GM21423 (cell line): ENCODE measurements at regions not wholly inside any gene's neighbourhood (a gene's known extent, or its start where the extent isn't known, plus 50 kb on each side); places are given as distances from the start of the nearest gene placed in this dataset.
"Not testable (repeated sequence)": the region's sequence is repeated elsewhere in the genome, so short reads cannot be mapped to it uniquely, and the experiment has no call there.

Source experiments
- ATAC-seq: cut with Tn5 transposase; IDR thresholded peaks from one replicate; pipeline ENCODE4 v1.9.1; 2021; ENCODE audit warnings: mild to moderate bottlenecking, moderate library complexity; ENCODE audit not compliant: unreplicated experiment

DNA sequence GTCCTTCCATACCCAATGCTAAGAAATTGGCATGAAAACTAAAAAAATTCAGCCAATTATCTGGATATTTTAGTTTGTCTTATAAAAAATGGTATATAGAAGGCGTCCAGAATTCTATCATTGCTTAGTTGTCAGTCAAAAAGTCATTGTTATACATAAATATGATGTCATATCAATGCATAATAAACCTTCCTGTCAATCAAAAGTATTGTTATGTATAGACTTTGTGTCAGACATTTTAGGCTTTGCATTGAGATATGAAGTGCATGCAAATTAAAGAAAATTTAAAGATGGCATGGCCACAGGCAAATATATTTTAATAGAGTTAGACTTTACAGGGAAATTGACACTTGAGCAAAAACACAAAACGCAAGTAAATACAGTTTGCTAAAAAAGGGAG lies 173.4 kb upstream of the FANCL start:
- no peak for ATAC-seq

DNA sequence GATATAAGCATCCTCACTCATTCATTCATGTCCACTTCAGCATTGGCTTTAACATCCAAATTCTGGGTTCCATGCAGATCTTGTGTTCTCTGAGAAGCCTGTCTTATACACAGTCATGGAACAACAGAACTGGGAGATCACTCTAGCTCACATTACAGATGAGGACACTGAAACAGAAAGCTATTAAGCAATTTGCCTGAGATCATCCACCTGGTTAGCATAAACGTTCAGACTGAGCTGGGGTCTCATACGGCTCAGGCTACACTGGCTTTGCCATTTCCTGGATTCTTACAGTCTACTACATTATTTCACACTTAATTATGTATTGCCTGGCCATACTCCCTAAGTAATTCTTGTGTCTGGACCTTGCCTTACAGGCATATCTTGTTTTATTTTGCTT lies 169.4 kb upstream of the FANCL start:
- ATAC-seq = no peak

DNA sequence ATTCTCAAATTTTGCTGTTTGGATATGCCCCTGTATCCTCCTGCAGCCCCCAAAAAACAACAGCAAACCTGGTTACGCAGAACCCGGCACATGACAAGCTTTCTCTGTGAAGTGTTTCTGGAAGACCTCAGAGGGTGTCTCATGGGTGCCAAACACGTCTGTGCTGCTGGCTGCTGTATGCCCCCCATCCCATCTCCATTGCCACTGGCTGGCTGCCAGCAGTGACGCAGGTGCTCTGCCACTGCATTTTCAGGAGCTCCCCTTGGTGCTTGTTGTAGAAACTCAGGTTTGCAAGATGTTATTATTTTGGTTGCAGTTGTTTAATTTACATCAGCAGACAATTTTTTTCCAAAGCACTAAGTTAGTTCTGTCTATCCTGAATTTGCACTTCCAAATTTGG lies 166.4 kb upstream of the FANCL start:
- ATAC-seq = no peak

DNA sequence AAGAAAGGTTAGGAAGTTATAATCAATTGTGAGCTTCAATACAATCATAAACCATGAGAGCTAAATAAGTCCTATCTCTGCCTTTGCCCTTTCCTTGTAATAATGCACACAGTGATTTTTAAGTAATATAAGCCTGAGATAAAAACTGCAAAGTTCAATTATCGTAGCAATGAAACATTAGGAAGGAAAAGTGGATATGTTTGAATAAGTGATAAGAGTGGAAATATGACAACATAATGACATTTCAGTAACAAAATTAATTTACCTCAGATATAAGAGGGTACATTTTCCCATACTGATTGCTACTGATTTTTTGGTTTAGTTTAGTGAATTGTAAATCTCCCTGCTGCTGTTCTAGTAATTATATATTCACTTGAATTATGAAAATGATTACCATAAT lies 164.2 kb upstream of the FANCL start:
- ATAC-seq = no peak

DNA sequence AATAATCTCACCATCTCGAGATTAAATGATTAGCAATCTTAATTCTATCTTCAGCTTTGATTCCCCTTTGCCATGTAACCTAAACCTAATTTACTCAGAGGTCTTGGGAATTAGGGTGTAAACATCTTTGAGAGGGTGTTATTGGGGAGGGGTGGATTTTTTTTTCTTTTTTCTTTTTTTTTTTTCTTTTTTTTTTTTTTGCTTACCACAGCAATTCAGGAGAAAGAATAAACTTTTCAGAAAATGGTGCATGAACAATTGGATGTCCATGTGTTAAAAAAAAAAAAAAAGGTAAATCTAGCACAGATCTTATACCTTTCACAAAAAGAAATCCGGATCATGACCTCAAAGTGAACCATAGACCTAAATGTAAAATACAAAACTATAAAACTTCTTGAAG lies 160.8 kb upstream of the FANCL start:
- ATAC-seq = no peak

DNA sequence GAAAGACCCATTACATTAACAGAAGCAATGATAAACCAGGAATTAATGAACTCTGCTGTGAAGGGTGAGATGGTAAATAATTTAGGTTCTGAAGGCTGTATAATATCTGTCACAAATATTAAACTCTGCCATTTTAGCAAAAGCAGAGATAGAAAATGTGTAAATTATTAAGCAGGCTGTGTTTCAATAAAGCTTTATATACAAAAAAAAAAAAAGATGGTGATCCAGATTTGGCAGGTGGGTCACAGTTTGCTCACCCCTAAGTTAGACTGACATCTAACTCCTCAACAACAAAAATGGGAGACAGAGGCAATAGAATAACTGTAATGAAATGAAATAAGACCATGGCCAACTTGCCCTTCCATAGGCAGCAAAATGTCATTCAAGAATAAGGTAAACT lies 157.3 kb upstream of the FANCL start:
- no peak for ATAC-seq

DNA sequence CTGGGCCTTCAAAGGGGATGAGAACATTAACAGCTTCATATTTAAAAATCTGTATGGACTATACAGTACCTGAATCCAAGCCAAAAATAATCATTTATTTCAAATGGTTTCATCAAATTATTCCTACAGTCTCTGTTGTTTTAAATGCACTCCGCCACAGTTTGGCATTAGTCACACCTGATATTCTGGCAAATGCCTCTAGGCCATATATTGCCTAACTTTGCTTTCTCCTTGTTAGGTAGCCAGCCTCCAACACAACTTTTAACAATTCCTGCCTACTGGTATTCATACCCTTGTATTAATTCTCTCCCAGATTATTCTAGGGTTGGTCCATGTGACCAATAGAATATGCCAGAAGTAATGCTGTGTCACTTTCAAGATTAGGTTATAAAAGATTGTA lies 146.6 kb upstream of the FANCL start:
- ATAC-seq = no peak

DNA sequence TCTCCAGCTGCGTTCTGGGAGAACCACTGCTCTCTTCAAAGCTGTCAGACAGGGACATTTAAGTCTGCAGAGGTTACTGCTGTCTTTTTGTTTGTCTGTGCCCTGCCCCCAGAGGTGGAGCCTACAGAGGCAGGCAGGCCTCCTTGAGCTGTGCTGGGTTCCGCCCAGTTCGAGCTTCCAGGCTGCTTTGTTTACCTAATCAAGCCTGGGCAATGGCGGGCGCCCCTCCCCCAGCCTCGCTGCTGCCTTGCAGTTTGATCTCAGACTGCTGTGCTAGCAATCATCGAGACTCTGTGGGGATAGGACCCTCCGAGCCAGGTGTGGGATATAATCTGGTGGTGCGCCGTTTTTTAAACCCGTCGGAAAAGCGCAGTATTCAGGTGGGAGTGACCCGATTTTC lies 145.8 kb upstream of the FANCL start:
- ATAC-seq = not testable (repeated sequence)

DNA sequence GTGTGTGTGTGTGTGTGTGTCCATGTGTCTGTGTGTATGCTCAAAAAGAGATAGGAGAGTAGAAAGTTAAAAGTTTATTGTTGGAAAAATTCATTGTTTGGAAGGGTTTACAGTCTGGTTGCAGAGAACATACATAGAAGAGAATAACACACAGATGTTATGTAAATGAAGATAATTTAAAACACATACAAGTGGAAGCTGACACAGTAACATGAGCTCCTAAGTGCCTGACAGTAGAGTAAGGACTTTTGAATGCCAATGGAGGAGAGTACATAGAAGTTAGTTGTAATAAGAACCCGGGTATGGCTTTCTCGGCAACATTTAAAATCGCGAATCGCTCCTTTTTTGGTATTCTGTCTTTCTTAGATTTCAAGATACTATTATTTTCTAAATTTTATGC lies 137.0 kb upstream of the FANCL start:
- no peak for ATAC-seq

DNA sequence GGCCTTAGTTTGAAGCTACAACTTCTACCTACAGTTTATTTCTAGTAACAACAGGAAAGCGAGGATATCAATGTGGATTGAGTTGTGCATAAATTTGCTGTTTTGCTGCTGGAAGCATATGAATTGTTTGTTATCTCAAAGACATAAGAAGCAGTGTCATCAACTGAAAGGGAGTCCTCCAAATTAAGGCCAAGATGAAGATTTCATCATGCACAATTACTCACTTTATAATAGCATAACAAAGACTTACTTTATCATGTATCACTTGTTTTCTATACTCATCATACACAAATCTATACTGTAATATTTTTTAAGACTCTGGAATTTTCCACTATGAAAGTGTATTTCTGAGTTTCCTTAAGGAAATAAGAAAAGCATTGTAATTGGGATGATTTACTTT lies 136.1 kb upstream of the FANCL start:
- no peak for ATAC-seq

DNA sequence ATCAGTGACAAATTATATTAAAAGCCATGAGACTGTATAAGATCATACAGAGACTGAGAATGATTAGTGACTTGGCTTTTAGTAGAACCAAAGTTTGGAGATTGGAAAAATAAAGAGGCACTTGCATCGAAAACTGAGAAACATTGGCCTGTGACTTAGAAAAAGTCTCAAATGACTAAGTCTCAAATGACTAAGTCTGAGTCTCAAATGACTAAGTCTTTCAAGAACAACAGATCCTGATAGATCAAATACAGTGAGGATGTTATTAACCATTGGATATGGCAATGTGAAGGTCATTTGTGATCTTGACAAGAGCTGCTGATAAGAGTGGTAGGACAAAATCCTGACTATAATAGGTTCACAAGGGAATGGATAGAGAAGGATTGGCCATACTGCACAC lies 135.5 kb upstream of the FANCL start:
- no peak for ATAC-seq

DNA sequence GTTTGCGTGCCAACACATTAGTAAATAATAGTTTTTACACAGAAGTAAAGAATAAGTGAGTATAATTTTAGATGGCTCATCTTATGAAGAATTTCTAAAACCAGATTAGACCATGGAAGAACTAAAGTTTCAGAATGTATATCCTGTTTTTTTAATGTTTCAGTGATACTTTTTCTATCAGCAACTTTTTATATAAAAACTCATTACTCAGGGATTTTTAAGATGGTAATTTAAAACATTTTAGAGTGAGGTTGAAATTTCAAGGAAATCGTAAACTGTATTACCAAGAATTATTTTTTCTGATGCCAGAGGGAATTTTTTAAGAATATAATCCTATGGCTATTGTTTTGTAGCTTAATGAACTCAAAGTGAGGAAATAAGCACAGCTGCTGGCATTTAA lies 128.5 kb upstream of the FANCL start:
- ATAC-seq = no peak

DNA sequence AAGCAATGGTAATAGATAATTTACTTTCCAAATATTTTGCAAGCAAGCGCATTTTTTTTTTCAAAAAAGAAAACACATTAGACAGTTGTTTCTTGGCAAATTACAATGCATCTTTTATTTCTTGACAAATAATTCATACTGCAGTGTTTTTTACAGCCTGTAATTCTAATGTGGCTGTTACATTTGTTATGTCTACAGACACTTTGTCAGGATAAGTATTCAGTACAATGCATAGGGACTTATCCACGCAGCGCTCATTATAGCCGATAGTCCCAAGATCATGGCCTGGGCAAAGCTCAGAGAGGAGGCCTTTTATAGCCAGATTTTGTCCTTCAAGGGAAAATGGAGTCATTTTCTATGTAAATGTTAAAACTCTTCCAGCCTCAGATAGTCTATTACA lies 123.0 kb upstream of the FANCL start:
- no peak for ATAC-seq

DNA sequence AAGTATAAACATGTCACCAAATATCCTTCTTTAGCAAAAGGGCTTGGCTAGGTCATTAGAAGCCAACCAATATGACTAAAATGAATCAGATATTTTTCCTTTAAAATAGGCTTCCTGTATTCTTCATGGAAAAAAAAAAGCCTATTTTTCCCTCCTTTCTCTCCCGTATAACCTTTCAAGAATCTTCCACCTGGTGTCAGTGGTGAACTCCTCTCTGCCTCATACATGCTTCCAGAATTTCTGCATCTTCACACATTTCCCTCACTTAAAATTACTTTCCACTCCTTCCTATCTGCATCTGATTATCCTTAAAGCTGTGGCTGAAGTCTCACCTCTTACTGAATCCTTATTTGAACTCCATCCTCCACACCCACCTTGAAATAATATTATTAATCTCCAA lies 116.9 kb upstream of the FANCL start:
- ATAC-seq = no peak

DNA sequence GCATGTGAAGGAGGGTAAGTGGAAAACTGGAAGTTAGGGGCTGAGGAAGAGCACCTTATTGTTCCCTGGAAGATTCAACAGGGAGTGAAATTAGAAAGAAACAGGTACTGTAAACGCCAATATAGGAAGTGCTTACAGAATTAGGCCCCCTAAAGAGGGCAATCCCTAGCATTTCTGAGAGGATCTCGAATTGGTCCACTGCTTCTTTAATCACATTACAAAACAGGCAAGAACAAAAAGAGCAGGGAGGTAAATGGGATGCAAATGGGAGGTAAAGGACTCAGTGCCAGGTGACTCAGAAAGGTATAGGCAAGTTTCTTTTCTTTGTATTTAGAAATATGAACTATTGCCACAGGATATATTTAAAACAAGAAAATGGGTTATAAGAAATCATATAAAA lies 116.4 kb upstream of the FANCL start:
- no peak for ATAC-seq

DNA sequence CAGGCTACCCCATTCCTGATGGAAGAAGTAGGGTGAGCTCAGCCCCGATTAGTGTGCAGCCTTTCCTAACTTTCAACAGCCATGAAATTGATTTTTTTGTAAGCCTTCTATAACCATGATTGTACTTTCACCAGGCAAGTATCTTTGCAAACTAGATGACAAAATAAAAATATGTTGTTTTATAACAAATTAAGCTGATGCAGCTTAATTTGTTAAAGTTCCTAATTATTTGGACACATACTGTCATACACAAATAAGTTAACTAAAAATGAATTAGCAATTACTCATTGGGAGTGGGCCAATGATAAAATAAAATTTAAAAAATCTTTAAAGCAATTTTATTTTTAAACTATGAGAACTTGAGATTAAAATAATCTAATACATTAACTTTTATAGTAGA lies 113.1 kb upstream of the FANCL start:
- no peak for ATAC-seq

DNA sequence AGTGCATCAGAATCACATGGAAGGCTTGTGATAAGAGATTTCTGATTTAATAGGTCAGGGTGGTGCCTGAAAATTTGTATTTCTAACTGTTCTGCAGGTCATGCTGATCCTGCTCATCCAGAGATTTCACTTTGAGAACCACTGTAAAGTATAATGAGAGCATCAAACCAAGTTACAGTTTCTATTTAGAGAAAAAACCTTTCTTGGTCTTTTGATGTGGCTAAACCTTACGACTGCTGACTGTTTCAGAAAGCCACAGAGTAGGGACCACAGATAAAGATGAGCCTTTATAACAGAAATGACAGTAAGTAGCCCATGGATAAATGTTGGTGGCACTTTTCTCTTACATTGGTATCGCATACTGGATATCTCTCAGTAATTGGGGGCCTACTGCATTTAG lies 109.4 kb upstream of the FANCL start:
- ATAC-seq = peak; percentile 74

DNA sequence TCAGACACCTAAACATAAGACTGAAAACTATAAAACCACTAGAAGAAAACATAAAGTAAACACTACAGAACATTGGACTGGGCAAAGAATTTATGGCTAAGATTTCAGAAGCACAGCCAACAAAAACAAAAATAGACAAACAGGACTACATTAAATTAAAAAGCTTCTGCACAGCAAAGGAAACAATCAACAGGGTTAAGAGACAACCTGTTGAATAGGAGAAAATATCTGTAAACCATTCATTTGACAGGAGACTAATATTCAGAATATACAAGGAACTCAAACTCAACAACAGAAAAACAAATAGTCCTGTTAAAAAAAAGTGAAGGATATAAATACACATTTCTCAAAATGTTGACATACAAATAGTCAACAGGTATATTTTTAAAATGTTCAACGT lies 106.7 kb upstream of the FANCL start:
- ATAC-seq = no peak

DNA sequence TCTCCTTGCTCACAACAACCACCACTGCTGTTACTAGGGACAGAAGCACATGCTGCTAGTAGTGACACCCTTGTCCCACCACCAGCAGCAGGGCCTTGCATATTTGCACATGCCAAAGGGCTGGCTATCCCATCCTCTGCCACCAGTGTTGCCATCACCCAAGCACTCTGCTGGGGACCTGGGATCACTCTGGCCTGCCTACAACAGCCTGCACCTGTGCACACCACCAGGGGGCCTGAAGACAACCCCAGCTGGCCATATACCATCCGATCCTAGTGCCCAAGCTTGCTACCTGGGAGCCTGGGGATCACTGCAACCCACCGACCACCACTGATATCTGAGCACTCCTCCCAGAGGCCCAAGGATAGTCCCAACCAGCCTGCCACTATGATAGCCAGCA lies 99.9 kb upstream of the FANCL start:
- no peak for ATAC-seq

DNA sequence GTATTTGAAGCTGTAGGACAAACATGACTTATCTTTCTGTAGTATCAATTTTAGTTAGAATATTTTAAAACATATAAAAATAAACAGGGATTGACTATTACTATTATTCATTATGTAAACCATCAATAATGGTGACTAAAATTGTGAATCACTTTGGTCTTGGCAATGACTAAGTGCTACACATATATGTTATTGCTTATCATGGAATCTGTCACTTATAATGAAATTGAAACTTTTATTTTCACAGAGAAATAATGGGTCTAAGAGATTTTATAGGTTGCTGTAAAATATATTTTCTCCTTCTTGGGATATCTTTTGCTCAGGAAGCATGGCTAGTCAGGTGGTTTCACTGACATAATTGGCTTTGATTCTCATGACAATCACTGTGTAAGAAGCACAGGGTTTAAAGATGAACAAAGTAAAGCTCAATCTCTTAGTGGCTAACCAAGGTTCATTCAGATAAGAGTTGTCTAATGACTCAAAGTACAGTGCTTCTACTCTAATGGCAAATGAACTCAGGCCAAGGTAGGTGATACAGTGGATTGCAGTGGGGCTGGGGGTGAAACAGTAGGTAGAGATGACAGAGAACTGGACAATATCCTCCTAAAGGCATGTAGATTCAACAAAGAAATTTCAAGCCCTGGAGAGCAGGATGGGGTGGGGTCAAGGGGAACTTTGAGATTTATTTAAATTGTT lies 98.6 kb upstream of the FANCL start:
- no peak for ATAC-seq

DNA sequence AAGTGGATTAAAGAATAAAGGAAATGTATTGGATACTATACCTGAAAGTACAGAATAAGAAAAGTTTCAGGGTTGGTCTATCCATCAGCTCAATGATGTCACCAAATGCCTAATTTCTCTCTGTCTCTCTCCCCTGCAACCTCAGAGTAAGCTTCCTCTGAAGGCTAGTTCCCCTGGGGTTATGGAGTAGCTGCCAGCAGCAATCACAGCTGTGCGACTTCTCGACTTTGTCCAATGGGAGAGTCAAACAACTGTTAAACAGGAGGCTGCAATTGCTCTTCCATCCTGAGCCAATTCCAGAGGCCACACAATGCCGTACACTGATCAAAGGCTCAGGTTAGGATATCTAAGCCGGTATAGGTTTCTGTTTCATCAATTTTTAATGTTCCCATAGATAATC lies 95.3 kb upstream of the FANCL start:
- ATAC-seq = no peak

DNA sequence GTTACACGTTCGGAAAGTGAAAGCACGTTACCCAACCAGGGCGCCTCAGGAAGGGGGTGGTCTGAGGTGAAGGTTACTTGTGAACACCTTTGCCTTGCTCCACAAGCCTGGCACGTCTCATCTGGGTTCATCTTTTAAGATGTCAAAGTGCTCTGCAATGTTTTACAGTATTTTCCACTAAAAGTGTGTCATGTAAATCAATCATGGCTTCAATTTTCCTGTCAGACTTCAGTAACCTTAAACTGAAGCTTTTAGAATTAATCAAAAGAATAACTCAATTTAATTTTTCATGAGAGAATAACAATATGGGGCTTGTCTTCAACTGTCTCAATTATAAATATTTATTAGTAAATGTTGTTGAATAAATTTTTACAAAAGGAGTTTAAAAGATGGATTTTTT lies 93.3 kb upstream of the FANCL start:
- ATAC-seq = no peak

DNA sequence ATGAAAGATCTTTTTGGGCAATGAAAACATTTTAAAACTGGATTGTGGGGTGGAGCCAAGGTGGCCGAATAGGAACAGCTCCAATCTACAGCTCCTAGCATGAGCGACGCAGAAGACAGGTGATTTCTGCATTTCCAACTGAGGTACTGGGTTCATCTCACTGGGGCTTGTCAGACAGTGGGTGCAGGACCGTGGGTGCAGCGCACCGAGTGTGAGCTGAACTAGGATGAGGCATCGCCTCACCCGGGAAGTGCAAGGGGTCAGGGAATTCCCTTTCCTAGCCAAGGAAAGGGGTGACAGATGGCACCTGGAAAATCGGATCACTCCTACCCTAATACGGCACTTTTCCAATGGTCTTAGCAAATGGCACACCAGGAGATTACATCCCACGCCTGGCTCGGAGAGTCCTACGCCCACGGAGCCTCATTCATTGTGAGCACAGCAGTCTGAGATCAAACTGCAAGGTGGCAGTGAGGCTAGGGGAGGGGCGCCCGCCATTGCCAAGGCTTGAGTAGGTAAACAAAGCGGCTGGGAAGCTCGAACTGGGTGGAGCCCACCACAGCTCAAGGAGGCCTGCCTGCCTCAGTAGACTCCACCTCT lies 84.3 kb upstream of the FANCL start:
- not testable (repeated sequence) for ATAC-seq
